Activated CD8-positive, alpha-beta memory T cell treated with anti-CD3 and anti-CD28 coated beads, Interleukin-2, amount 50 U/mL, for 4 hours (primary cell): ENCODE measurements at regions not wholly inside any gene's neighbourhood (a gene's known extent, or its start where the extent isn't known, plus 50 kb on each side); places are given as distances from the start of the nearest gene placed in this dataset.
A peak's percentile ranks its signal among the peaks of the same experiment; 100 is the strongest.

ENCODE experiments used
- DNase-seq: peaks from one replicate; pipeline ENCODE4 v3.0.0-alpha.2; 2020

GRCh38 chr9:14466429-14466818 lies 152.5 kb upstream of the NFIB start:
- DNase-seq = no peak

- no peak for DNase-seq
These were observed 149.0 kb upstream of the NFIB start for GRCh38 chr9:14462950-14463349.

- no peak for DNase-seq
These were observed 141.3 kb upstream of the NFIB start for GRCh38 chr9:14455243-14455642.

- DNase-seq = no peak
These were observed 139.3 kb upstream of the NFIB start for GRCh38 chr9:14453286-14453685.

GRCh38 chr9:14452539-14452938 lies 138.6 kb upstream of the NFIB start:
- DNase-seq = no peak

- DNase-seq = no peak
These were observed 138.0 kb upstream of the NFIB start for GRCh38 chr9:14451949-14452348.

- DNase-seq = no peak
These were observed 133.2 kb upstream of the NFIB start for GRCh38 chr9:14447103-14447502.

GRCh38 chr9:14445946-14446345 lies 132.0 kb upstream of the NFIB start:
- no peak for DNase-seq

GRCh38 chr9:14442956-14443355 lies 129.0 kb upstream of the NFIB start:
- DNase-seq = no peak

- DNase-seq = no peak
These were observed 128.2 kb upstream of the NFIB start for GRCh38 chr9:14441976-14442651.

- DNase-seq = no peak
These were observed 127.2 kb upstream of the NFIB start for GRCh38 chr9:14441115-14441514.

GRCh38 chr9:14440062-14440461 lies 126.1 kb upstream of the NFIB start:
- DNase-seq = no peak

GRCh38 chr9:14439555-14439954 lies 125.6 kb upstream of the NFIB start:
- no peak for DNase-seq

- DNase-seq = no peak
These were observed 124.5 kb upstream of the NFIB start for GRCh38 chr9:14438232-14439021.

GRCh38 chr9:14437354-14438231 lies 123.7 kb upstream of the NFIB start:
- DNase-seq = no peak

- no peak for DNase-seq
These were observed 121.9 kb upstream of the NFIB start for GRCh38 chr9:14435871-14436270.

GRCh38 chr9:14434971-14435718 lies 121.2 kb upstream of the NFIB start:
- DNase-seq = no peak

GRCh38 chr9:14434158-14434504 lies 120.2 kb upstream of the NFIB start:
- no peak for DNase-seq

- DNase-seq = no peak
These were observed 119.6 kb upstream of the NFIB start for GRCh38 chr9:14433351-14434157.

GRCh38 chr9:14432666-14433350 lies 118.9 kb upstream of the NFIB start:
- no peak for DNase-seq

- peak; percentile 17 for DNase-seq
These were observed 114.9 kb upstream of the NFIB start for GRCh38 chr9:14428781-14429230.
